B cell (primary cell): ENCODE measurements at regions not wholly inside any gene's neighbourhood (a gene's known extent, or its start where the extent isn't known, plus 50 kb on each side); places are given as distances from the start of the nearest gene placed in this dataset.

Experiments used
- ATAC-seq: fragments of 200-7000 bp; cut with Tn5 transposase; one replicate; pipeline ENCODE4 v1.10.0; 2021; ENCODE audit warnings: low read depth, mild to moderate bottlenecking, moderate number of reproducible peaks, moderate library complexity
- CTCF ChIA-PET: fragments of 350-600 bp; sonication (Branson Sonifier 250); formaldehyde crosslinking; loops from one replicate; lab custom pipeline; 2021; ENCODE audit warnings: antibody characterized with exemption, inconsistent platforms; lab: Charles Lee
- POLR2A ChIA-PET: fragments of 350-600 bp; sonication (Branson Sonifier 250); formaldehyde crosslinking; loops from one replicate; lab custom pipeline; 2021; ENCODE audit warnings: antibody characterized with exemption; lab: Charles Lee
- DNase-seq: peaks from one replicate; pipeline ENCODE4 v3.0.0; 2013
- H2AFZ ChIP-seq: 2 replicates; pipeline ENCODE4 v1.6.1; 2012; ENCODE audit warnings: mild to moderate bottlenecking, low read depth, low read length; ENCODE audit not compliant: insufficient read depth, poor library complexity, severe bottlenecking
- H3K27ac ChIP-seq, 2 donors: 1 replicate in 1 of 2; 2 replicates in 1 of 2; pipeline ENCODE4 v1.5.1; 2012 to 2013; ENCODE audit warnings: low read length in 2 of 2, mild to moderate bottlenecking in 2 of 2, moderate library complexity in 1 of 2
- H3K27me3 ChIP-seq, 4 experiments: fragments of 200-600 bp in 1 of 4; sonication (generic) in 1 of 4; replicated peaks in 1 of 4; 1 replicate in 2 of 4; 2 replicates in 2 of 4; pipeline versions ENCODE4 v1.6.1 to v1.7.0; 2013 to 2016; ENCODE audit warnings: low read length in 3 of 4, mild to moderate bottlenecking in 2 of 4, mixed read lengths in 1 of 4, moderate library complexity in 1 of 4; ENCODE audit not compliant: insufficient read depth in 4 of 4, control insufficient read depth in 3 of 4; ENCODE audit errors: control extremely low read depth in 1 of 4
- H3K36me3 ChIP-seq, 2 experiments: replicated peaks in 1 of 2; 1 replicate in 1 of 2; 2 replicates in 1 of 2; pipeline versions ENCODE4 v1.6.1 to v1.7.1; 2013; ENCODE audit warnings: low read length in 1 of 2; ENCODE audit not compliant: insufficient read depth in 2 of 2, control insufficient read depth in 1 of 2; ENCODE audit errors: control extremely low read depth in 1 of 2, extremely low read depth in 1 of 2
- H3K4me1 ChIP-seq, 2 donors: fragments of 200-600 bp in 1 of 2; sonication (generic) in 1 of 2; 1 replicate in 1 of 2; 2 replicates in 1 of 2; pipeline versions ENCODE4 v1.5.1 to v1.6.1; 2013 to 2017; ENCODE audit warnings: low read length in 2 of 2; ENCODE audit not compliant: control insufficient read depth in 2 of 2, insufficient read depth in 2 of 2
- H3K4me2 ChIP-seq: replicated peaks from 2 replicates; pipeline ENCODE3; 2012; ENCODE audit warnings: mild to moderate bottlenecking, low read depth, low read length; ENCODE audit not compliant: poor library complexity, severe bottlenecking
- H3K4me3 ChIP-seq, 5 experiments: fragments of 200-600 bp in 1 of 5; sonication (generic) in 1 of 5; 1 replicate in 3 of 5; 2 replicates in 2 of 5; pipeline versions ENCODE4 v1.5.1 to v1.7.0; 2011 to 2016; ENCODE audit warnings: low read length in 4 of 5, mild to moderate bottlenecking in 4 of 5, low read depth in 2 of 5, control low read depth in 1 of 5, moderate library complexity in 1 of 5; ENCODE audit not compliant: insufficient read depth in 1 of 5; ENCODE audit errors: control extremely low read depth in 1 of 5, extremely low read depth in 1 of 5
- H3K79me2 ChIP-seq: fragments of 200-600 bp; sonication (generic); one replicate; pipeline ENCODE4 v1.6.0; 2016; ENCODE audit warnings: low read length; ENCODE audit not compliant: control insufficient read depth, insufficient read depth
- H3K9ac ChIP-seq: fragments of 200-600 bp; sonication (generic); 2 replicates; pipeline ENCODE4 v1.6.1; 2017; ENCODE audit warnings: mild to moderate bottlenecking, low read length, moderate library complexity
- H3K9me3 ChIP-seq, 3 donors: one replicate each; pipeline versions ENCODE4 v1.6.1 to v1.7.1; 2013; ENCODE audit warnings: low read length in 2 of 3; ENCODE audit not compliant: control insufficient read depth in 2 of 3, insufficient read depth in 1 of 3; ENCODE audit errors: control extremely low read depth in 1 of 3
- H4K20me1 ChIP-seq: 2 replicates; pipeline ENCODE4 v1.6.0; 2012; ENCODE audit warnings: mild to moderate bottlenecking, low read length; ENCODE audit not compliant: insufficient read depth, control insufficient read depth, poor library complexity, severe bottlenecking
- H3K27ac Mint-ChIP-seq: one replicate; pipeline ENCODE4 v1.8.0; 2021; ENCODE audit warnings: mixed read lengths
- H3K27me3 Mint-ChIP-seq: one replicate; pipeline ENCODE4 v1.8.0; 2021; ENCODE audit warnings: mixed read lengths
- H3K4me1 Mint-ChIP-seq: one replicate; pipeline ENCODE4 v1.8.0; 2021; ENCODE audit warnings: mixed read lengths
- H3K4me3 Mint-ChIP-seq: one replicate; pipeline ENCODE4 v1.8.0; 2021; ENCODE audit warnings: mixed read lengths
- H3K9me3 Mint-ChIP-seq: one replicate; pipeline ENCODE4 v1.8.0; 2022; ENCODE audit warnings: mixed read lengths; ENCODE audit not compliant: insufficient read depth
- EZH2 ChIP-seq: IDR thresholded peaks from 2 replicates; pipeline ENCODE4 v1.6.1; 2012; ENCODE audit warnings: borderline replicate concordance, low read depth, mild to moderate bottlenecking, moderate library complexity, low read length; ENCODE audit not compliant: insufficient read depth, poor library complexity, severe bottlenecking
- WGBS: methylation state at CpG from one replicate; pipeline ENCODE4 v1.1.5; 2013; ENCODE audit warnings: missing lambda C conversion rate; ENCODE audit not compliant: insufficient coverage; 5-methylcytosine and 5-hydroxymethylcytosine counted together
- intact Hi-C: fragments of 100-400 bp; cut with micrococcal nuclease; formaldehyde crosslinking; loops from one replicate; pipeline ENCODE4 v1.10.0; 2022
- TF ChIP-seq, protein P1 (sequence below): fragments of 200-600 bp; IDR thresholded peaks from one replicate; pipeline ENCODE4 v1.8.0; 2022; ENCODE audit warnings: antibody characterized with exemption, mild to moderate bottlenecking

- Mint-ChIP-seq H3K4me1 (no peaks in the 10 kb centered on the region), H3K9me3 (peaks cover 8% of the 10 kb centered on the region), H3K4me3 (no peak overlapping the region), H3K27ac (no peak overlapping the region), H3K27me3 (no peaks in the 10 kb centered on the region)
- intact Hi-C loops = no loop called here
- Histone ChIP-seq H3K79me2 (no peaks in the 10 kb centered on the region), H2AFZ (no peak overlapping the region), H4K20me1 (no peaks in the 10 kb centered on the region), H3K9me3 (no peaks in the 10 kb centered on the region), H3K36me3 (no peaks in the 10 kb centered on the region), H3K27me3 (no peaks in the 10 kb centered on the region), H3K9ac (no peak overlapping the region), H3K4me2 (no peak overlapping the region), H3K4me1 (no peaks in the 10 kb centered on the region), H3K4me3 (no peak overlapping the region), H3K27ac (no peak overlapping the region)
- POLR2A ChIA-PET = no interaction called here
- ATAC-seq (no peak), DNase-seq (no peak)
- WGBS = 67% methylated on average over 1 of the region's 2 CpGs
- CTCF ChIA-PET = no interaction called here
- no peak for TF ChIP-seq EZH2
- TF ChIP-seq, protein P1, sequence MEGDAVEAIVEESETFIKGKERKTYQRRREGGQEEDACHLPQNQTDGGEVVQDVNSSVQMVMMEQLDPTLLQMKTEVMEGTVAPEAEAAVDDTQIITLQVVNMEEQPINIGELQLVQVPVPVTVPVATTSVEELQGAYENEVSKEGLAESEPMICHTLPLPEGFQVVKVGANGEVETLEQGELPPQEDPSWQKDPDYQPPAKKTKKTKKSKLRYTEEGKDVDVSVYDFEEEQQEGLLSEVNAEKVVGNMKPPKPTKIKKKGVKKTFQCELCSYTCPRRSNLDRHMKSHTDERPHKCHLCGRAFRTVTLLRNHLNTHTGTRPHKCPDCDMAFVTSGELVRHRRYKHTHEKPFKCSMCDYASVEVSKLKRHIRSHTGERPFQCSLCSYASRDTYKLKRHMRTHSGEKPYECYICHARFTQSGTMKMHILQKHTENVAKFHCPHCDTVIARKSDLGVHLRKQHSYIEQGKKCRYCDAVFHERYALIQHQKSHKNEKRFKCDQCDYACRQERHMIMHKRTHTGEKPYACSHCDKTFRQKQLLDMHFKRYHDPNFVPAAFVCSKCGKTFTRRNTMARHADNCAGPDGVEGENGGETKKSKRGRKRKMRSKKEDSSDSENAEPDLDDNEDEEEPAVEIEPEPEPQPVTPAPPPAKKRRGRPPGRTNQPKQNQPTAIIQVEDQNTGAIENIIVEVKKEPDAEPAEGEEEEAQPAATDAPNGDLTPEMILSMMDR = no peak
These were observed 463.7 kb downstream of the CDH2 start for GRCh38 chr18:27713037-27713737.

- Mint-ChIP-seq H3K4me1 (no peaks in the 10 kb centered on the region), H3K27ac (no peak overlapping the region), H3K27me3 (no peaks in the 10 kb centered on the region), H3K4me3 (no peak overlapping the region), H3K9me3 (peaks cover 8% of the 10 kb centered on the region)
- DNase-seq (no peak), ATAC-seq (no peak)
- Histone ChIP-seq H3K4me1 (no peaks in the 10 kb centered on the region), H3K4me3 (no peak overlapping the region), H3K27me3 (no peaks in the 10 kb centered on the region), H3K4me2 (no peak overlapping the region), H3K9ac (no peak overlapping the region), H3K36me3 (no peaks in the 10 kb centered on the region), H4K20me1 (no peaks in the 10 kb centered on the region), H3K27ac (no peak overlapping the region), H3K9me3 (no peaks in the 10 kb centered on the region), H2AFZ (no peak overlapping the region), H3K79me2 (no peaks in the 10 kb centered on the region)
- intact Hi-C loops = no loop called here
- POLR2A ChIA-PET = no interaction called here
- WGBS = no CpG with 5 or more reads among the region's 2 CpGs
- TF ChIP-seq, protein P1 = no peak
- no peak for TF ChIP-seq EZH2
- CTCF ChIA-PET = no interaction called here
These were observed 464.9 kb downstream of the CDH2 start for GRCh38 chr18:27712066-27712465.
